ENCODE measurements at regions not wholly inside any gene's neighbourhood (a gene's known extent, or its start where the extent isn't known, plus 50 kb on each side); places are given as distances from the start of the nearest gene placed in this dataset.

DNA sequence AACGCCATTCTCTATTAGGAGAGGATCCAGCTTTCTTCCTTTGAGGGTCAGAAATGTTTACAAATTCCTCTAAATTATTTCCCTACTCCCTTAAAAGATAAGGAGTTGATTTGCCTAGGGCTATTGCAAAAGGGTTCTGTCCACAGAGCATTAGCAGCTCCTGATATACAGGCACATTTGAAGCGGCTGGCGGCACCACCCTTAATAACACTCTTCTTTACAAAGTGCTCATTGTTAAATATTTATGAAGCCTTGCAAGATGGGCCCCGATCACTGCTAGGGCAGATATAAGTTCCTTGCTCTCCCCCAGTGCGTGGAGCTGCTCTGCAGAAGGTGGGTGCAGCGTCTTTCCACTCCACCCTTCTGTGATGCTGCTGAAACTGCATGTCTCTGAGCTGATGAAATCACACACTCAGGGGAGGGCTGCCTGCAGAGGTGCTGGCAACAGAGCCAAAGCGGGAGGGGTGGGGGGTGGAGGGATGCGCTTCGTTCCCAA is 116.7 kb upstream of the NTM start:
- TF ChIP-seq, protein P1, sequence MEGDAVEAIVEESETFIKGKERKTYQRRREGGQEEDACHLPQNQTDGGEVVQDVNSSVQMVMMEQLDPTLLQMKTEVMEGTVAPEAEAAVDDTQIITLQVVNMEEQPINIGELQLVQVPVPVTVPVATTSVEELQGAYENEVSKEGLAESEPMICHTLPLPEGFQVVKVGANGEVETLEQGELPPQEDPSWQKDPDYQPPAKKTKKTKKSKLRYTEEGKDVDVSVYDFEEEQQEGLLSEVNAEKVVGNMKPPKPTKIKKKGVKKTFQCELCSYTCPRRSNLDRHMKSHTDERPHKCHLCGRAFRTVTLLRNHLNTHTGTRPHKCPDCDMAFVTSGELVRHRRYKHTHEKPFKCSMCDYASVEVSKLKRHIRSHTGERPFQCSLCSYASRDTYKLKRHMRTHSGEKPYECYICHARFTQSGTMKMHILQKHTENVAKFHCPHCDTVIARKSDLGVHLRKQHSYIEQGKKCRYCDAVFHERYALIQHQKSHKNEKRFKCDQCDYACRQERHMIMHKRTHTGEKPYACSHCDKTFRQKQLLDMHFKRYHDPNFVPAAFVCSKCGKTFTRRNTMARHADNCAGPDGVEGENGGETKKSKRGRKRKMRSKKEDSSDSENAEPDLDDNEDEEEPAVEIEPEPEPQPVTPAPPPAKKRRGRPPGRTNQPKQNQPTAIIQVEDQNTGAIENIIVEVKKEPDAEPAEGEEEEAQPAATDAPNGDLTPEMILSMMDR (IDR thresholded peaks at IDR 0.05) = no peak
- TF ChIP-seq EZH2 (IDR thresholded peaks at IDR 0.05) (no peak), EZH2phosphoT487 (IDR thresholded peaks at IDR 0.05) (no peak)
